ENCODE measurements at regions not wholly inside any gene's neighbourhood (a gene's known extent, or its start where the extent isn't known, plus 50 kb on each side); places are given as distances from the start of the nearest gene placed in this dataset.

DNA sequence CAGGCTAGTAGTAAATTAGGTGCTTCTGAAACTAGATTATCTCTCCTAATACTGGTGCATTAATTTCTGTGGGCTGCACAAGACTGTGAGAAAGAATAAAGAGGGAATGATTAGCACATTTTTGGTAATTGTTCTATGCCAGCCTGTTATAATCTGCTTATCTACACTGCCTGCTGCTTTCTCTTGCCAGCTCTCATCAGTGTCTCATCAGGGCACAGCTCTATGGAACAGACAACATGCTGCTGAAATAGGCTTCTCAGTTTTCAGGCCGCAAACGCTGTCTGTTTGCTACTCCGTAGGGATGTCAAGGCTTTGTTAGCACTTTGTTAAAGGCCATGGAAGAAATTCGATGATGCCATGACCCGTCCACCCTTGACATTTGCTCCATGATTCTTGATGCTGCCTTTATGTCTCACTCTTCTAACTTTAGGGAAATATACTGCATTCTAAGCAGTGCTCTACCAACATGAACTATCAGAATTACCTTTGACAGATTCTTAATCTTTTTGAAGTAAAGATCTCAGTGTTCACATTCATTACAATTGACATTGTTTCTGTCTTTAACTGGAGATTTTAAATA, 84.0 kb upstream of the PRR20A start:
- no peaks in the 10 kb centered on the region for H3K9me3 ChIP-seq
- H3K27ac ChIP-seq = no peak overlapping the region
- no peak for DNase-seq (ENCODE audit: low spot score in 2 of 2)
- H3K27me3 ChIP-seq = no peaks in the 10 kb centered on the region
- no peaks in the 10 kb centered on the region for H3K4me1 ChIP-seq
- WGBS = 83% methylated on average over 5 of the region's 5 CpGs
- no peaks in the 10 kb centered on the region for H3K36me3 ChIP-seq
- TF ChIP-seq, protein P1, sequence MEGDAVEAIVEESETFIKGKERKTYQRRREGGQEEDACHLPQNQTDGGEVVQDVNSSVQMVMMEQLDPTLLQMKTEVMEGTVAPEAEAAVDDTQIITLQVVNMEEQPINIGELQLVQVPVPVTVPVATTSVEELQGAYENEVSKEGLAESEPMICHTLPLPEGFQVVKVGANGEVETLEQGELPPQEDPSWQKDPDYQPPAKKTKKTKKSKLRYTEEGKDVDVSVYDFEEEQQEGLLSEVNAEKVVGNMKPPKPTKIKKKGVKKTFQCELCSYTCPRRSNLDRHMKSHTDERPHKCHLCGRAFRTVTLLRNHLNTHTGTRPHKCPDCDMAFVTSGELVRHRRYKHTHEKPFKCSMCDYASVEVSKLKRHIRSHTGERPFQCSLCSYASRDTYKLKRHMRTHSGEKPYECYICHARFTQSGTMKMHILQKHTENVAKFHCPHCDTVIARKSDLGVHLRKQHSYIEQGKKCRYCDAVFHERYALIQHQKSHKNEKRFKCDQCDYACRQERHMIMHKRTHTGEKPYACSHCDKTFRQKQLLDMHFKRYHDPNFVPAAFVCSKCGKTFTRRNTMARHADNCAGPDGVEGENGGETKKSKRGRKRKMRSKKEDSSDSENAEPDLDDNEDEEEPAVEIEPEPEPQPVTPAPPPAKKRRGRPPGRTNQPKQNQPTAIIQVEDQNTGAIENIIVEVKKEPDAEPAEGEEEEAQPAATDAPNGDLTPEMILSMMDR (IDR thresholded peaks at IDR 0.05) = no peak
- TF ChIP-seq POLR2A (IDR thresholded peaks at IDR 0.05) (no peak), POLR2AphosphoS5 (IDR thresholded peaks at IDR 0.05) (no peak), EP300 (IDR thresholded peaks at IDR 0.05) (no peak)
- H3K4me3 ChIP-seq = no peak overlapping the region

DNA sequence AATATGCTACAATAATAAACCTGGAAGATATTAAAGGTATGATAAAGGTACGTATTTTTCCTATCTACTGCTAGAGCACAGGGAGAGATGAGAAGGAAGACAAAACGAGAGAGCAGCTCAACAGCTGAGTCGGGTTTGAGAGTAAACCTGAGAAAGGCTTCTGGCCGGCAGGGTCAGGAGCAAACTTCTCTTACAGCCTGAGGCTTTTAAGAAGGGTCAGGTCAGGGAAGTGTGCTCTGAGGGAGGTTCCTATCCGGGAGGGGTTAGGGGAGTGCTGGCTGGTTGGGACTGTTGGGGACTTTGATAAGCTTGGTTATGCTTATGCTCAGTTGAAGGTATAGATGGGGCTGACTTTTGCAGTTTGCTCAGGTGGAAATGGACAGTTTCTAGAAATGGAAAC, 77.7 kb upstream of the PRR20A start:
- WGBS = 65% methylated on average over 5 of the region's 5 CpGs
- Histone ChIP-seq H3K4me3 (no peak overlapping the region), H3K4me1 (no peaks in the 10 kb centered on the region), H3K27ac (no peak overlapping the region), H3K36me3 (no peaks in the 10 kb centered on the region), H3K27me3 (no peaks in the 10 kb centered on the region), H3K9me3 (no peaks in the 10 kb centered on the region)
- TF ChIP-seq POLR2AphosphoS5 (IDR thresholded peaks at IDR 0.05) = no peak
- TF ChIP-seq, protein P1 (IDR thresholded peaks at IDR 0.05) = no peak
- no peak for TF ChIP-seq EP300 (IDR thresholded peaks at IDR 0.05)
- no peak for TF ChIP-seq POLR2A (IDR thresholded peaks at IDR 0.05)
- no peak for DNase-seq (ENCODE audit: low spot score in 2 of 2)

DNA sequence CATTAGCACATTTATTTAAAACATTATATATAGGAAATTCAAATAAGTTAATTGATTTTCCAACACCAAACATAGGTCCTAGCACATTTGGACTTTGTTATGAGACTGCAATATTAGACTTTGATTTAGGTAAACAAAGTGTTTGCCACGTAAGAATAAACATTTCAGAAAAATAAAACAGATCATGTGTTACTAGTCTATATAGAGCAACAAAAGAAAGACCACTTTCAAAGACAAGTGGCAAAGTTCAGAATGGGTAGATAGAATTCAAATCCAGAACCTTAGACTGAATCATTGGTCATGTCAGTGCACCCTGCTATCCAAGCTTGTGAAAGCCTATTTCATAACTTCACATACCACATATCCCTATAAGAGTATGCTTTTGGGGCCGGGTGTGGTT, 66.7 kb upstream of the PRR20A start:
- no peak for TF ChIP-seq POLR2AphosphoS5 (IDR thresholded peaks at IDR 0.05)
- no peak for TF ChIP-seq EP300 (IDR thresholded peaks at IDR 0.05)
- TF ChIP-seq, protein P1 (IDR thresholded peaks at IDR 0.05) = no peak
- TF ChIP-seq POLR2A (IDR thresholded peaks at IDR 0.05) = no peak
- DNase-seq (ENCODE audit: low spot score in 2 of 2) = no peak

DNA sequence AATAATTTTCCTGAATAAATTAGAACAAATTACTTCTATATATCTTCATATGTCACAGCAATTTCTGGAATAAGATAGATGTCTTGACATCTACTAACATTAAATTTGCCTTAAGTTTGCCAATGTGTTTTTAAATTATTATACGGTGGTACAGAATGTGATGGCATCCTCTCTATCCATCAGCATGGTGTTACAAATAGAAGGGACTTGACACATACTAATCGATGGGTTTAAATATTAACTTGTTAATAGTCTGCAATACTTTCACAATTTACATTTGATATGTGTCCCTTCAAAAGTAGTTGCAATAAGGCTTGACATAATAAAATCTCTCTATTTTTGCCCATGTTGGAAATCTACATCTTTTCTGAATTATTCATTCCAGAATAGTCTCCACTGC, 65.1 kb upstream of the PRR20A start:
- 93% methylated on average over 2 of the region's 2 CpGs for WGBS
- Histone ChIP-seq H3K4me3 (no peak overlapping the region), H3K4me1 (no peaks in the 10 kb centered on the region), H3K27me3 (no peaks in the 10 kb centered on the region), H3K27ac (no peak overlapping the region), H3K36me3 (no peaks in the 10 kb centered on the region), H3K9me3 (no peaks in the 10 kb centered on the region)
- no peak for DNase-seq (ENCODE audit: low spot score in 2 of 2)
- TF ChIP-seq EP300 (IDR thresholded peaks at IDR 0.05) (no peak), POLR2A (IDR thresholded peaks at IDR 0.05) (no peak), POLR2AphosphoS5 (IDR thresholded peaks at IDR 0.05) (no peak)
- TF ChIP-seq, protein P1 (IDR thresholded peaks at IDR 0.05) = no peak

More for the DNA sequence above, 66.7 kb upstream of the PRR20A start:
- no peaks in the 10 kb centered on the region for H3K4me1 ChIP-seq
- H3K9me3 ChIP-seq = no peaks in the 10 kb centered on the region
- H3K27ac ChIP-seq = no peak overlapping the region
- 72% methylated on average over 2 of the region's 2 CpGs for WGBS
- H3K36me3 ChIP-seq = no peaks in the 10 kb centered on the region
- H3K27me3 ChIP-seq = no peaks in the 10 kb centered on the region
- no peak overlapping the region for H3K4me3 ChIP-seq

DNA sequence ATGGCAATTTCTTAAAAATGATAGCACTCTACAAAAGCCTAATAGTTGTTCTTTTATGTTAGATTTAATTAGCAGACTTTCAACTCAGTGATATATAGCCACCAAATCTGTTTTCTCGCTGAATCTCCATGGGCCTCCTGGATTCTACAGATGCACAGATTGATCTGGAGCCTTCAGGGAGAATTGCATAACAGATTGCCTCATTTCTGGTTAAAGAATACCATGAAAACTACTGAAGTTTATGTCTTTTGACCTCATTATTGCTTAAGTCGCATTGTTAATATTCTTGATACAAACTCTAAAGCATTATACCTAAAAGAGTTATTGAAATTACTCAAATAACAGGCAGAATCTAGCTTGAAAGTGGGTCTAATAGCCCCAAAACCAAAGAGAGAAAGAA, 53.7 kb upstream of the PRR20A start:
- Histone ChIP-seq H3K4me3 (no peak overlapping the region), H3K27ac (no peak overlapping the region), H3K4me1 (no peaks in the 10 kb centered on the region), H3K27me3 (no peaks in the 10 kb centered on the region), H3K9me3 (no peaks in the 10 kb centered on the region), H3K36me3 (no peaks in the 10 kb centered on the region)
- DNase-seq (ENCODE audit: low spot score in 2 of 2) = no peak
- WGBS = 50% methylated on average over 2 of the region's 2 CpGs
- no peak for TF ChIP-seq POLR2A (IDR thresholded peaks at IDR 0.05)
- TF ChIP-seq POLR2AphosphoS5 (IDR thresholded peaks at IDR 0.05) = no peak
- TF ChIP-seq, protein P1 (IDR thresholded peaks at IDR 0.05) = no peak
- TF ChIP-seq EP300 (IDR thresholded peaks at IDR 0.05) = no peak

Measured in suprapubic skin (tissue), 4 donors.